ENCODE measurements at regions not wholly inside any gene's neighbourhood (a gene's known extent, or its start where the extent isn't known, plus 50 kb on each side); places are given as distances from the start of the nearest gene placed in this dataset.

DNA sequence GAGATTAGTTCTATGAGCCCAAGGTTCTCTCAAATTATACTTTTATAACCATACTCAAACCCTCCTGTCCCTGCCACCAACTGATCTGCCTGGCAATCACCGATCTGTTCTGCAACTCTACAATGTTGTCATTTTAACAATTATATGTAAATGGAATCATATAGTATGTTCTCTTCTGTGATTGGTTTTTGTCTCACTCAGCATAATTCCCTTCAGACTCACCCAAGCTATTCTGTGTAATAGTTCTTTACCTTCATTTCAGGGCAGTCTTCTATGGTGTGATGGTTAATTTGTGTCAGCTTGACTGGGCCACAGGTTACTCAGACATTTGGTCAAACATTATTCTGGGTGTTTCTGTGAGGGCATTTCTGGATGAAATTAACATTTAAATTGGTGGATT lies 181.9 kb upstream of the CXCL12 start:
- WGBS (ENCODE audit: extremely low coverage, insufficient coverage, insufficient read length): no CpG with 5 or more reads among the region's 1 CpG
- no peak overlapping the region for H3K4ac ChIP-seq (ENCODE audit: low read depth, low read length)
- no peak overlapping the region for H3K9ac ChIP-seq (ENCODE audit: low read length)
- no peak overlapping the region for H2AFZ ChIP-seq (ENCODE audit: insufficient read depth, low read length, poor library complexity)
- H3K4me2 ChIP-seq (ENCODE audit: low read length): no peak overlapping the region
- H4K91ac ChIP-seq (ENCODE audit: low read depth, low read length): no peak overlapping the region
- H3K4me1 ChIP-seq (ENCODE audit: control insufficient read depth in 1 of 2, insufficient read depth in 2 of 2, low read length in 2 of 2): no peaks in the 10 kb centered on the region
- H3K27me3 ChIP-seq (ENCODE audit: insufficient read depth, low read length): no peaks in the 10 kb centered on the region
- H3K9me3 ChIP-seq (ENCODE audit: insufficient read depth, low read depth, low read length): no peaks in the 10 kb centered on the region
- H3K14ac ChIP-seq (ENCODE audit: low read length): no peak overlapping the region
- H4K8ac ChIP-seq (ENCODE audit: low read depth, low read length): no peak overlapping the region
- no peak overlapping the region for H2BK120ac ChIP-seq (ENCODE audit: insufficient read depth, low read length, poor library complexity)
- no peaks in the 10 kb centered on the region for H3K36me3 ChIP-seq (ENCODE audit: control insufficient read depth in 1 of 2, insufficient read depth in 2 of 2, low read length in 2 of 2)
- no peak overlapping the region for H3K23ac ChIP-seq (ENCODE audit: low read length)
- H3K4me3 ChIP-seq (ENCODE audit: low read depth, low read length): no peak overlapping the region
- H2AK5ac ChIP-seq (ENCODE audit: low read length): no peak overlapping the region
- no peaks in the 10 kb centered on the region for H3K79me1 ChIP-seq (ENCODE audit: low read length)
- H2BK5ac ChIP-seq (ENCODE audit: low read depth, low read length, poor library complexity): no peak overlapping the region
- no peak overlapping the region for H3K18ac ChIP-seq (ENCODE audit: low read length)
- no peak for DNase-seq
- no peak overlapping the region for H3K27ac ChIP-seq (ENCODE audit: low read depth, low read length)
- no peak overlapping the region for H2BK12ac ChIP-seq (ENCODE audit: low read length)
- H3K79me2 ChIP-seq (ENCODE audit: control insufficient read depth, insufficient read depth, low read length, poor library complexity): no peaks in the 10 kb centered on the region
- H4K12ac ChIP-seq (ENCODE audit: low read depth, low read length): no peak overlapping the region

GRCh38 chr10:44567471-44567870 lies 182.6 kb upstream of the CXCL12 start:
- Histone ChIP-seq H3K4me1 (ENCODE audit: control insufficient read depth in 1 of 2, insufficient read depth in 2 of 2, low read length in 2 of 2) (no peaks in the 10 kb centered on the region), H2BK5ac (ENCODE audit: low read depth, low read length, poor library complexity) (no peak overlapping the region), H3K9ac (ENCODE audit: low read length) (no peak overlapping the region), H4K12ac (ENCODE audit: low read depth, low read length) (no peak overlapping the region), H3K18ac (ENCODE audit: low read length) (no peak overlapping the region), H3K9me3 (ENCODE audit: insufficient read depth, low read depth, low read length) (no peaks in the 10 kb centered on the region), H2BK120ac (ENCODE audit: insufficient read depth, low read length, poor library complexity) (no peak overlapping the region), H3K4me2 (ENCODE audit: low read length) (no peak overlapping the region), H2BK12ac (ENCODE audit: low read length) (no peak overlapping the region), H3K23ac (ENCODE audit: low read length) (no peak overlapping the region), H3K27ac (ENCODE audit: low read depth, low read length) (no peak overlapping the region), H3K27me3 (ENCODE audit: insufficient read depth, low read length) (no peaks in the 10 kb centered on the region), H3K36me3 (ENCODE audit: control insufficient read depth in 1 of 2, insufficient read depth in 2 of 2, low read length in 2 of 2) (no peaks in the 10 kb centered on the region), H3K4ac (ENCODE audit: low read depth, low read length) (no peak overlapping the region), H4K8ac (ENCODE audit: low read depth, low read length) (no peak overlapping the region), H3K14ac (ENCODE audit: low read length) (no peak overlapping the region), H3K4me3 (ENCODE audit: low read depth, low read length) (no peak overlapping the region), H3K79me1 (ENCODE audit: low read length) (no peaks in the 10 kb centered on the region), H4K91ac (ENCODE audit: low read depth, low read length) (no peak overlapping the region), H3K79me2 (ENCODE audit: control insufficient read depth, insufficient read depth, low read length, poor library complexity) (no peaks in the 10 kb centered on the region), H2AK5ac (ENCODE audit: low read length) (no peak overlapping the region), H2AFZ (ENCODE audit: insufficient read depth, low read length, poor library complexity) (no peak overlapping the region)
- DNase-seq: no peak
- no CpG with 5 or more reads among the region's 1 CpG for WGBS (ENCODE audit: extremely low coverage, insufficient coverage, insufficient read length)

- Histone ChIP-seq H3K4ac (ENCODE audit: low read depth, low read length) (no peak overlapping the region), H4K12ac (ENCODE audit: low read depth, low read length) (no peak overlapping the region), H2AK5ac (ENCODE audit: low read length) (no peak overlapping the region), H2BK12ac (ENCODE audit: low read length) (no peak overlapping the region), H4K8ac (ENCODE audit: low read depth, low read length) (no peak overlapping the region), H3K27me3 (ENCODE audit: insufficient read depth, low read length) (no peaks in the 10 kb centered on the region), H3K14ac (ENCODE audit: low read length) (no peak overlapping the region), H4K91ac (ENCODE audit: low read depth, low read length) (no peak overlapping the region), H2BK5ac (ENCODE audit: low read depth, low read length, poor library complexity) (no peak overlapping the region), H3K36me3 (ENCODE audit: control insufficient read depth in 1 of 2, insufficient read depth in 2 of 2, low read length in 2 of 2) (no peaks in the 10 kb centered on the region), H3K79me1 (ENCODE audit: low read length) (no peaks in the 10 kb centered on the region), H3K9ac (ENCODE audit: low read length) (no peak overlapping the region), H3K4me1 (ENCODE audit: control insufficient read depth in 1 of 2, insufficient read depth in 2 of 2, low read length in 2 of 2) (no peaks in the 10 kb centered on the region), H3K27ac (ENCODE audit: low read depth, low read length) (no peak overlapping the region), H2AFZ (ENCODE audit: insufficient read depth, low read length, poor library complexity) (no peak overlapping the region), H3K4me2 (ENCODE audit: low read length) (no peak overlapping the region), H3K79me2 (ENCODE audit: control insufficient read depth, insufficient read depth, low read length, poor library complexity) (no peaks in the 10 kb centered on the region), H3K9me3 (ENCODE audit: insufficient read depth, low read depth, low read length) (no peaks in the 10 kb centered on the region), H3K18ac (ENCODE audit: low read length) (no peak overlapping the region), H3K4me3 (ENCODE audit: low read depth, low read length) (no peak overlapping the region), H3K23ac (ENCODE audit: low read length) (no peak overlapping the region), H2BK120ac (ENCODE audit: insufficient read depth, low read length, poor library complexity) (no peak overlapping the region)
- no CpG with 5 or more reads among the region's 10 CpGs for WGBS (ENCODE audit: extremely low coverage, insufficient coverage, insufficient read length)
- no peak for DNase-seq
These were observed 184.5 kb upstream of the CXCL12 start for GRCh38 chr10:44569193-44570091.

DNA sequence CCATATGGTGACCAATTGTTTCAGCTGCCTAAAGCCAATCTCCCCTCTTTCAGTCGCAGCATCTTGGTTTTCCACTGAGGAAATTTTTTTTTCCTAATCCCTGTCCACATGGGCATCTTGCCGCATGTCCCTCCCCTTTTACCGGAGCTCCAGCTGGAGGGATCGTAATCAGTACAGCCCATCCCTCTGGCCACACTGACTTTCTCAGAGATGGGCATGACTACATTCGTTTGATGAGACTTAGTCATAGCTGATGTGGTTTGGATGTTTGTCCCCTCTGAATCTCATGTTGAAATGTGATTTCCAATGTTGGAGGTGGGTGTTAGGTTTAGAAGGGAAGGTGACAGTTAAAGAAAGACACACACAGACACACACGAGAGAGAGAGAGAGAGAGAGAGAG lies 186.8 kb upstream of the CXCL12 start:
- Histone ChIP-seq H3K79me1 (ENCODE audit: low read length) (no peaks in the 10 kb centered on the region), H3K14ac (ENCODE audit: low read length) (no peak overlapping the region), H2BK5ac (ENCODE audit: low read depth, low read length, poor library complexity) (no peak overlapping the region), H3K27ac (ENCODE audit: low read depth, low read length) (no peak overlapping the region), H4K91ac (ENCODE audit: low read depth, low read length) (no peak overlapping the region), H3K23ac (ENCODE audit: low read length) (no peak overlapping the region), H3K9me3 (ENCODE audit: insufficient read depth, low read depth, low read length) (no peaks in the 10 kb centered on the region), H2AFZ (ENCODE audit: insufficient read depth, low read length, poor library complexity) (no peak overlapping the region), H2AK5ac (ENCODE audit: low read length) (no peak overlapping the region), H3K9ac (ENCODE audit: low read length) (no peak overlapping the region), H3K4me1 (ENCODE audit: control insufficient read depth in 1 of 2, insufficient read depth in 2 of 2, low read length in 2 of 2) (no peaks in the 10 kb centered on the region), H2BK120ac (ENCODE audit: insufficient read depth, low read length, poor library complexity) (no peak overlapping the region), H3K4me2 (ENCODE audit: low read length) (no peak overlapping the region), H4K12ac (ENCODE audit: low read depth, low read length) (no peak overlapping the region), H3K27me3 (ENCODE audit: insufficient read depth, low read length) (no peaks in the 10 kb centered on the region), H3K4ac (ENCODE audit: low read depth, low read length) (no peak overlapping the region), H4K8ac (ENCODE audit: low read depth, low read length) (no peak overlapping the region), H3K4me3 (ENCODE audit: low read depth, low read length) (no peak overlapping the region), H3K79me2 (ENCODE audit: control insufficient read depth, insufficient read depth, low read length, poor library complexity) (no peaks in the 10 kb centered on the region), H2BK12ac (ENCODE audit: low read length) (no peak overlapping the region), H3K36me3 (ENCODE audit: control insufficient read depth in 1 of 2, insufficient read depth in 2 of 2, low read length in 2 of 2) (no peaks in the 10 kb centered on the region), H3K18ac (ENCODE audit: low read length) (no peak overlapping the region)
- WGBS (ENCODE audit: extremely low coverage, insufficient coverage, insufficient read length): no CpG with 5 or more reads among the region's 6 CpGs
- DNase-seq: no peak

Data from trophoblast cell (in vitro differentiated cells and primary cell).